H1 (cell line): ENCODE measurements at regions not wholly inside any gene's neighbourhood (a gene's known extent, or its start where the extent isn't known, plus 50 kb on each side); places are given as distances from the start of the nearest gene placed in this dataset.
"Not testable (repeated sequence)": the region's sequence is repeated elsewhere in the genome, so short reads cannot be mapped to it uniquely, and the experiment has no call there.

Experiments
- CTCF ChIA-PET: fragments of 300-600 bp; sonication (Branson Sonifier 250); formaldehyde crosslinking; loops from one replicate; lab custom pipeline; 2021; ENCODE audit not compliant: partially characterized antibody; lab: Charles Lee
- POLR2A ChIA-PET: fragments of 300-600 bp; sonication (Branson Sonifier 250); formaldehyde crosslinking; loops from one replicate; lab custom pipeline; 2021; ENCODE audit warnings: inconsistent platforms; ENCODE audit not compliant: partially characterized antibody; lab: Charles Lee
- DNase-seq, 2 experiments: peaks; one replicate each; pipeline versions ENCODE4 v3.0.0 to v3.0.0-alpha.2; 2010 to 2022; ENCODE audit warnings: low spot score in 2 of 2, low read depth in 1 of 2, mixed read lengths in 1 of 2
- FAIRE-seq: peaks from 2 replicates; lab custom pipeline; 2011; peaks lifted over from hg19 to GRCh38; lab: Jason Lieb, UNC
- H2AFZ ChIP-seq: 2 replicates; pipeline ENCODE4 v1.8.1; 2012; ENCODE audit warnings: low read length, inconsistent platforms
- H2AK5ac ChIP-seq: 2 replicates; pipeline ENCODE4 v1.6.1; 2013; ENCODE audit warnings: low read depth, low read length
- H2BK120ac ChIP-seq: replicated peaks from 2 replicates; pipeline ENCODE3; 2013; ENCODE audit warnings: low read depth, low read length, inconsistent platforms
- H2BK12ac ChIP-seq: 2 replicates; pipeline ENCODE4 v1.6.1; 2013; ENCODE audit warnings: low read depth, low read length
- H2BK15ac ChIP-seq: 2 replicates; pipeline ENCODE4 v1.6.1; 2013; ENCODE audit warnings: low read length
- H2BK20ac ChIP-seq: 2 replicates; pipeline ENCODE4 v1.6.1; 2013; ENCODE audit warnings: low read length
- H2BK5ac ChIP-seq: 2 replicates; pipeline ENCODE4 v1.6.1; 2013; ENCODE audit warnings: low read depth, low read length
- H3K14ac ChIP-seq: 2 replicates; pipeline ENCODE4 v1.6.1; 2013; ENCODE audit warnings: inconsistent platforms; ENCODE audit not compliant: insufficient read length
- H3K18ac ChIP-seq: 2 replicates; pipeline ENCODE4 v1.6.1; 2013; ENCODE audit warnings: low read length; ENCODE audit errors: extremely low read depth
- H3K23ac ChIP-seq: 2 replicates; pipeline ENCODE4 v1.6.1; 2013; ENCODE audit warnings: inconsistent platforms; ENCODE audit not compliant: insufficient read length
- H3K23me2 ChIP-seq: 2 replicates; pipeline ENCODE4 v1.6.1; 2013; ENCODE audit warnings: low read depth, low read length
- H3K27ac ChIP-seq: 2 replicates; pipeline ENCODE4 v1.6.1; 2011; ENCODE audit warnings: low read depth, low read length, inconsistent platforms
- H3K27me3 ChIP-seq, 4 experiments: replicated peaks in 1 of 4; 1 replicate in 1 of 4; 2 replicates in 3 of 4; pipeline versions ENCODE4 v1.6.1 to v1.8.1; 2011 to 2013; ENCODE audit warnings: low read length in 3 of 4, mild to moderate bottlenecking in 3 of 4, inconsistent platforms in 2 of 4, mixed read lengths in 2 of 4, moderate library complexity in 1 of 4; ENCODE audit not compliant: control insufficient read depth in 3 of 4, insufficient read depth in 3 of 4; ENCODE audit errors: extremely low read depth in 1 of 4
- H3K36me3 ChIP-seq, 4 experiments: 2 replicates each; pipeline versions ENCODE4 v1.6.1 to v1.8.1; 2011 to 2013; ENCODE audit warnings: mild to moderate bottlenecking in 4 of 4, low read length in 3 of 4, moderate library complexity in 2 of 4, control low read depth in 1 of 4, inconsistent platforms in 1 of 4; ENCODE audit not compliant: insufficient read depth in 4 of 4, control insufficient read depth in 2 of 4
- H3K4ac ChIP-seq: replicated peaks from 2 replicates; pipeline ENCODE3; 2013; ENCODE audit warnings: low read length, low read depth, mixed read lengths, inconsistent platforms; ENCODE audit not compliant: insufficient read length
- H3K4me1 ChIP-seq, 4 experiments: replicated peaks in 1 of 4; 1 replicate in 1 of 4; 2 replicates in 3 of 4; pipeline versions ENCODE4 v1.6.1 to v1.8.1; 2011 to 2013; ENCODE audit warnings: low read length in 3 of 4, inconsistent platforms in 2 of 4, mixed read lengths in 1 of 4; ENCODE audit not compliant: insufficient read depth in 4 of 4, control insufficient read depth in 3 of 4
- H3K4me2 ChIP-seq, 2 experiments: 2 replicates each; pipeline versions ENCODE4 v1.6.1 to v1.8.1; 2011 to 2013; ENCODE audit warnings: low read depth in 2 of 2, low read length in 2 of 2, control low read depth in 1 of 2, inconsistent platforms in 1 of 2, mild to moderate bottlenecking in 1 of 2; ENCODE audit not compliant: insufficient read depth in 1 of 2
- H3K4me3 ChIP-seq, 4 experiments: fragments of 200-600, 300-600 bp in 1 of 4; sonication (generic), shearing (Covaris generic), sonication (Bioruptor Twin) in 1 of 4; 2 replicates each; pipeline versions ENCODE4 v1.5.1 to v1.8.1; 2011 to 2016; ENCODE audit warnings: low read length in 4 of 4, low read depth in 3 of 4, control low read depth in 2 of 4, inconsistent platforms in 2 of 4, mild to moderate bottlenecking in 2 of 4, mixed read lengths in 1 of 4, moderate library complexity in 1 of 4; ENCODE audit not compliant: insufficient read depth in 2 of 4; ENCODE audit errors: extremely low read depth in 1 of 4
- H3K56ac ChIP-seq: replicated peaks from 2 replicates; pipeline ENCODE3; 2013; ENCODE audit warnings: low read depth, mild to moderate bottlenecking, mixed read lengths, low read length, inconsistent platforms; ENCODE audit not compliant: insufficient read length
- H3K79me1 ChIP-seq: 2 replicates; pipeline ENCODE4 v1.6.1; 2013; ENCODE audit warnings: low read depth, low read length, control low read depth
- H3K79me2 ChIP-seq, 2 experiments: 2 replicates each; pipeline versions ENCODE4 v1.6.1 to v1.8.1; 2012 to 2013; ENCODE audit warnings: low read length in 2 of 2, mild to moderate bottlenecking in 2 of 2, inconsistent platforms in 1 of 2; ENCODE audit not compliant: insufficient read depth in 2 of 2, control insufficient read depth in 1 of 2
- H3K9ac ChIP-seq, 4 experiments: replicated peaks in 1 of 4; 1 replicate in 1 of 4; 2 replicates in 3 of 4; pipeline versions ENCODE4 v1.6.1 to v1.8.1; 2011 to 2013; ENCODE audit warnings: low read depth in 3 of 4, low read length in 3 of 4, control low read depth in 2 of 4, mild to moderate bottlenecking in 2 of 4, moderate library complexity in 2 of 4, inconsistent platforms in 1 of 4; ENCODE audit errors: extremely low read depth in 1 of 4
- H3K9me3 ChIP-seq, 2 experiments: 2 replicates each; pipeline versions ENCODE4 v1.6.1 to v1.8.1; 2012 to 2013; ENCODE audit warnings: mild to moderate bottlenecking in 2 of 2, moderate library complexity in 2 of 2, control low read depth in 1 of 2, inconsistent platforms in 1 of 2, low read depth in 1 of 2, low read length in 1 of 2, mixed read lengths in 1 of 2; ENCODE audit not compliant: insufficient read depth in 2 of 2
- H4K20me1 ChIP-seq, 2 experiments: replicated peaks in 1 of 2; 2 replicates each; pipeline versions ENCODE3 to v1.8.1; 2011 to 2013; ENCODE audit warnings: inconsistent platforms in 2 of 2, low read length in 2 of 2, mild to moderate bottlenecking in 1 of 2; ENCODE audit not compliant: insufficient read depth in 2 of 2, control insufficient read depth in 1 of 2
- H4K5ac ChIP-seq: 2 replicates; pipeline ENCODE4 v1.6.1; 2013; ENCODE audit warnings: low read length, low read depth, mixed read lengths, inconsistent platforms; ENCODE audit not compliant: insufficient read length
- H4K8ac ChIP-seq: 2 replicates; pipeline ENCODE4 v1.8.0; 2013; ENCODE audit warnings: mild to moderate bottlenecking, moderate library complexity, low read length, inconsistent platforms; ENCODE audit not compliant: insufficient read depth; ENCODE audit errors: extremely low read depth
- H4K91ac ChIP-seq: replicated peaks from 2 replicates; pipeline ENCODE3; 2013; ENCODE audit warnings: low read length, mixed read lengths, inconsistent platforms; ENCODE audit not compliant: insufficient read length
- WGBS, 2 experiments: shearing (Covaris generic) in 1 of 2; methylation state at CpG; one replicate each; pipeline versions ENCODE4 v1.1.6 to v1.1.7; 2013 to 2015; ENCODE audit warnings: low lambda C conversion rate in 2 of 2, mixed read lengths in 2 of 2, inconsistent platforms in 1 of 2, low coverage in 1 of 2, missing lambda C conversion rate in 1 of 2; ENCODE audit not compliant: insufficient replicate concordance in 2 of 2, insufficient coverage in 1 of 2, insufficient read length in 1 of 2; ENCODE audit errors: extremely low coverage in 1 of 2, missing lambda C conversion rate in 1 of 2; 5-methylcytosine and 5-hydroxymethylcytosine counted together

DNA sequence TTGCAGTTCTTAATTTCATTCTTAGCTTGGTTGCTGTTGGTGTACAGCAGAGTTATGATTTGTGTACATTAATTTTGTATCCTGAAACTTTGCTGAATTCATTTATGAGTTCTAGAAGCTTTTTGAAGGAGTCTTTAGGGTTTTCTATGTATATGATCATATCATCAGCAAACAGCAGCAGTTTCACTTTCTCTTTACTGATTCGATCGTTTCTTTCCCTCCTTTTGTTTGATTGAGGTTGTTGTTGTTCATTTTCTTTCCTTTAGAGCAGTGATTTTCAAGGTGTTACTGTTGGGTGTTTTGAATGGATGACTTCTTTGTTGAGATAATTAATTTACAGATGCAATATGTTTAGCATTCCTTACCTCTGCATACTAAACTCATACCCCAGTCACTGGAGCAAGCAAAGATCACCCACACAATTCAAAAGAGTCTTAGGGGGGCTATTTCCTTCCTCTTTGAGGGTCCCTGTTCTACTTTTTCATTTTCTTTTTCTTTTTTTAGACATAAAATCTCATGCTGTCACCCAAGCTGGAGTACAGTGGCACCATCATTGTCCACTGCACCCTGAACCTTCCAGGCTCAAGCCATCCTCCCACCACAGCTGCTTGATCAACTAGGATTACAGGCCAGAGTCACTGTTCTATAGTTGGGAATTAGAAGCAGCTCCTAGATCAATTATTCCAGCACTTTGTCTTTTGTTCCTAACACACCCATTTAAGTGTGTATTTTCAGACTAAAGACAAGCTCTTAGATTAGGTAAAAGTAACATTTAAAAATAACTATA lies 115.8 kb upstream of the GPR39 start:
- H3K27ac ChIP-seq, H4K8ac ChIP-seq, H4K5ac ChIP-seq, H2BK12ac ChIP-seq, H3K79me1 ChIP-seq, H3K4ac ChIP-seq, H3K56ac ChIP-seq, H4K20me1 ChIP-seq, H3K79me2 ChIP-seq, H3K9ac ChIP-seq, H2AFZ ChIP-seq, DNase-seq, H3K4me3 ChIP-seq, H2BK120ac ChIP-seq, H3K4me2 ChIP-seq, H3K23ac ChIP-seq, H3K14ac ChIP-seq, POLR2A ChIA-PET, H3K27me3 ChIP-seq, H3K36me3 ChIP-seq, H4K91ac ChIP-seq, H2AK5ac ChIP-seq, H2BK15ac ChIP-seq, H3K23me2 ChIP-seq, H3K18ac ChIP-seq, FAIRE-seq, H3K4me1 ChIP-seq, CTCF ChIA-PET, H3K9me3 ChIP-seq, H2BK5ac ChIP-seq, H2BK20ac ChIP-seq: not testable (repeated sequence)
- 100% methylated on average over 2 of the region's 2 CpGs; no CpG with 5 or more reads in 1 of the 2 experiments for WGBS, 2 experiments
